ENCODE measurements at regions not wholly inside any gene's neighbourhood (a gene's known extent, or its start where the extent isn't known, plus 50 kb on each side); places are given as distances from the start of the nearest gene placed in this dataset.

DNA sequence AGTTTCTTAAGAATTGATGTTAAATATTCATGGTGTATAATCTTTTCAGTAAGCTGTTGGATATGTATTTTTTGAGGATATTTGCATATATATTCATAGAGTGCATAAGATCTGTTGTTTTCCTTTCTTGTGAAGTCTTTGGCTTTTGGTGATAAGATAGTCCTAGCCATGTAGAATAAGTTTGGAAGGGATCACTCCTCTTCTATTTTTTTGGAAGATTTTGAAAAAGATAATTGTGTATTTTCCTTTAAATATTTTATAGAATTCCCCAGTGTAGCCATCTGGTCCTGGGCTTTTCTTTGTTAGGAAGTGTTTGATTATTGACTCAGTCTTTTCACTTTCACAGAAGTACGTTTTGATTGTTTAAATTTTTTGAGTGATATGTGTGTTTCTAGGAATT is 318.8 kb upstream of the CDH10 start:
- DNase-seq = no peak
- ATAC-seq = no peak
- intact Hi-C loops (cut with DNase I) = no loop called here

DNA sequence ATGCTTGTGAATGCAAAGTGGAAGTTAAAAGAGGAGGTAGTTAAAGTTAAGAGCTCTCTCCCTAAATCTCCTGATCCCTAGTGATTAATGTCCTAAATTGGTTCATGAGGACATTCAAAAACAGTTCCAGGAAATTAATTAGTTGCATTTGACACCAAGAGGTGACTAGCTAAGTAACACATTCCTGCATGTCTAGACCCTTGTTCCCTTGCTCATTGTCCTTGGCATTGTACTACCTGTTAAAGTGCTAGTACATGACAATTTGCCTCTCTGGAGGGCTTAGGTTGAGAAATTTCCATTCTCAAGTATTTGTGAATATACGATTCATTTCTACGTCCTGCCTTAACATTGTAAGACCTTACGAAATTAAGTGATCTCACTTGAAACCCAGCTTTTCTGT is 278.6 kb upstream of the CDH10 start:
- ATAC-seq = no peak
- intact Hi-C loops (cut with DNase I) = no loop called here
- DNase-seq = no peak

DNA sequence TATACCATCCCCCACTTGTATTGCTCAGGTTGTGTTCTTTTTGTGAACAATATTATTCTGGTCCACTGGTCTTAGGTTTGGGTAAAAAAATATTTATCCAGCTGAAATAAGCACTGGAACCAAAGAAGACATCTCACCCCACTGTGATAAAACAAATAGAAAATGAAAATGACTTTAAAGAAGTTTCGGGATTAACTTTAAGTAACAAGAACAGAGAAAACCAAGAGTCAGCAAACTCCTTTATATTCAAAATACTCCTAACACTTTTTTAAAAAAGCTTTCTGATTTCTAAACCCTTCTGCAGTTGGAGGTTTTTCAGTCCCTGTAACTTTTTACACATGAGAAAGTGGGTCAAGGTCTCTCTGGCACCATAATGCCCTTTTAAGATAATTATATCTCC is 273.9 kb upstream of the CDH10 start:
- DNase-seq (no peak), ATAC-seq (no peak)
- intact Hi-C loops (cut with DNase I) = no loop called here

DNA sequence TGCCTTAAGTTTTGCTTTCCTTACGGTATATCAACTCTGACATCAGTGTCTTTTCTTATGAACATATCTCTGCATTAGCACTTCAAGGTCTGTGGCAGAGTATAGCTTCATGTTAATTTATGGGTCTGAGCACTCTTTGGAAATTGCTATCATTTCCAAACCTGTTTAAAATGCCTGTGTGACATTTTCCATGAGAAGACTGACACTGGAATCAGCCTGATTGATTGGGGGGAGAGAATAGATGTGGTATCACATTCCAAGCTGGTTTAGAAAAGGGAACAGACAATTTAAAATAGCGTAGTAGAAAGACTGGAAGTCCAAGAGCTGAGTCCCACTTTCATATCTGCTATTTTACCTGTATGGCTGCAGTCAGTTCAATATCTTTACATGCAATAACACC is 272.1 kb upstream of the CDH10 start:
- ATAC-seq (no peak), DNase-seq (no peak)
- intact Hi-C loops (cut with DNase I) = no loop called here

DNA sequence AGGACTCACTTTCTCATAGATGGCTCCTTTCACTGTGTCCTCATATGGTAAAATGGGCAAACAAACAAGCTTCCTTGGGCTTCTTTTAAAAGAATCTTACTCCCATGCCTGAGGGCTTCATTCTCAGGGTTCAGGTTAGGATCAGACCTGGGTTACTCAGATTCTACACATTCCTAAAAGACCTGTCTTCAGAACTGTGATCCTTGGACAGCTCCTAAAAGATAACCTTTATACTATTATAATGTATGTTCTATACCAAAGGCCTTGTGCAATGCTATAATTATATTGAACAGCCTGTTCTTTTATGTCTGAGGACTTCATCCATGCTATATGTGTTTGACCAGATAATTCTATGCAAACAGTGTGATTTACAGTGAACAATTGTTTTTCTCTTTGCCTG is 264.4 kb upstream of the CDH10 start:
- intact Hi-C loops (cut with DNase I) = no loop called here
- ATAC-seq = no peak
- no peak for DNase-seq

DNA sequence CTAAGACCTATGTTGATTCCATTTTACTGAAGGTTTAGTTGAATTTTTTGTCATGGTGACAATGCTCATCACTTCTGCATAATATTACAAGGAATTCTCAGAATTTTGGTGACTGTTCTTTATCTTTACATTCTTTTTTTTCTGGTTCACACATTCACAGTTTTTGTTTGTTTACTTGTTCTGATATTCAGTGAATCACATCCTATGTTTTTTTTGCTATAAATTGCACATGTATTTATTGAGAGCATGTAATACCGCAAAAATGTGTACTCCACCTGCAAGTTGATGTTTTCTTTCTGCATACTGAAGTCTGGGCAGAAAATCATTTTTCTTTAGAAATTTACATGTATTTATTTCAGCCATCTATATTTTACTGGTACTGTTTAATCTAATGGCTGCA is 261.9 kb upstream of the CDH10 start:
- intact Hi-C loops (cut with DNase I) = no loop called here

DNA sequence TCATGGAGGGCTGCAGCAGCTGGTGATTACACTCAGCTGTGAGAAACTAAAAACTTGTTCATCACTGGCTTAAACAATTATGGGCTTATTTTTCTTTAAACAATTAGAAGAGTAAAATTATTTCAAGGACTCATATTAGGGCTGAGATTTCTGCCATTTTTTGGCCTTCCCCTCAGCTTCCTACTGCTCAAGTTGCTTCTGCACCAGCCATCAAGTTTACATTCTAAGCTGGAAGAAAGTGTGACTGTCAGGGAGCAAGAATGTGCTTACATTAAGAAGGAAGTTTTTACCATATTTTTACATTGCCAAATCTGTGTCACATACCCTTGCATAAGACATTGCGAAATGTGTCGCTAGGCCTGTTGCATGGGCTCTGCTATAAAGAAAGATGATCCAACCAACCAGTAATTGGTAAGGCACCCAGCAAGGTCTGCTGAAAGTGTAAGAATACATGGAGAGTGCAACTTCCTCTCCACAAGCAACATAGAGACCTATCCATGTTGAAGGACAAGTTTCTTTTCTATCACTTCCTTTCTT is 260.3 kb upstream of the CDH10 start:
- intact Hi-C loops (cut with DNase I) = no loop called here
- no peak for DNase-seq
- no peak for ATAC-seq

More for the DNA sequence above, 261.9 kb upstream of the CDH10 start:
- DNase-seq = no peak
- ATAC-seq = no peak

DNA sequence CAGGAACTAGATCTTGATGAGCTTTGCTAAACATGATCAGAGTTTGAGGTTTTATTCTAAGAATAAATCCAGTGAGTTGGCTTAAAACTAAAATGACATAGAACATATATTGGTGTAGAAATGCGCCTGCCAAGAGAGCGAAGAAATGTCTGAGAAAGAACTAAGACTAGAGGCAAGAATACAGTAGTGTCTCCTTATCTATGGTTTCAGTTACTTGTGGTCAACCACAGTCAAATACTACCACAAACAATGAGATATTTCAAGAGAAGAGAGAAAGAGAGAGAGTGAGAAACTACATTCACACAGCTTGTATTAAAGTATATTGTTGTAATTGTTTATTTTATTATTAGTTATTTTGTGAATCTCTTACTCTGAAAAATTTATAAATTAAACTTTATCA is 254.4 kb upstream of the CDH10 start:
- ATAC-seq (no peak), DNase-seq (no peak)
- intact Hi-C loops (cut with DNase I) = no loop called here

DNA sequence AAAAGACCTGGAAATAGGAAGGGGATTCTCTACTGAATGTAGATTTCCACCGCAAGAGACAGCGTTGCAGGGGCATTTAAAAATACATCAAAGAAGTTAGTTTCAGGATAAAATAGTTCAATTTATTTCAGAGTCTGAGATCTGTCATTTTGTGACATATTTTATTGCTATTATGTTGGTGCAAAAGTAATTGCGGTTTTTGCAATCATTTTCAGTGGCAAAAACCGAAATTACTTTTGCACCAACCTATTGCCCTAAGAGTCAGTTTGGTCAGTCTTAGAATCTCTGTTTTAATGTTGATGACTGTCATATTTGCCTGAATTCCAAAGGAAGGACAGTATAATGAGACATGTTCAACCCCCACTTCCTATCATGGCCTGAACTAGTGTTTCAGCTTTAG is 219.5 kb upstream of the CDH10 start:
- DNase-seq = no peak
- no peak for ATAC-seq
- intact Hi-C loops (cut with DNase I) = no loop called here

DNA sequence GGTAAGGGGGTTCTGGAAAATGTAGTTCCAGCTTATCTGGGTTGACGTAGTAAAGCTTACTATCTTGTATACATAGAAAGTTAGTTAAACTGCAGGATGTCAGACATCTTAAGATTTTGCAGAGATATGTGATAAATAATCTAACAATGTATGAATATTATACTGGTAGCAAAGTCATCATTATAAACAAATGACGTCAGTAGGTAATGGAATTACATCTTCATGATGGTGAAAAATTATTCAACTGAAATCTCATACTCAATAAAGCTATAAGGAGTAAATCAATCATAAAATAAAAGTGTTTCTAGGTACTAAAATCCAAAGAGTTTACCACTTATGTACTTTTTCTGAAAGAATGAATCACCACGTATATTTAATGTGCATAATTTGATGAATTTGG is 217.3 kb upstream of the CDH10 start:
- DNase-seq (no peak), ATAC-seq (no peak)
- intact Hi-C loops (cut with DNase I) = no loop called here

DNA sequence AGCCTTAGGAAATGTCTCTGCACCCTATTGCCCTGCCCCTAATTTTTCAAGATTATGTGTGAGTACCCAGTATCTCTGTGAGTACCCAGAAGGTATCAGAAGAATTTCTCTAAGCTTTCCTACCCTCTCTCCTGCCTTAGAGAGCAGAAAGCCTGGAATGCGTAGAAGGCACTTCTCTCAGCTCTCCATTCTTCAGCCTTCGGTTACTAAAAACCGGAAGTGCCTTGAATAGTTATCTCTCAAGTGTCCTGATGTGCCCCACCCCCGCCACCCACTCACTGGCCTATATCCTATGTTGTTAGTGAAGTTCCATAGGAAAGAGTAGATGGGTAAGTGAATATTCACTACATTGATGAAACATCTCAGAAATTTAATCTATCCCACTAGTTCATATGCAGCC is 210.7 kb upstream of the CDH10 start:
- ATAC-seq (no peak), DNase-seq (no peak)
- intact Hi-C loops (cut with DNase I) = no loop called here

DNA sequence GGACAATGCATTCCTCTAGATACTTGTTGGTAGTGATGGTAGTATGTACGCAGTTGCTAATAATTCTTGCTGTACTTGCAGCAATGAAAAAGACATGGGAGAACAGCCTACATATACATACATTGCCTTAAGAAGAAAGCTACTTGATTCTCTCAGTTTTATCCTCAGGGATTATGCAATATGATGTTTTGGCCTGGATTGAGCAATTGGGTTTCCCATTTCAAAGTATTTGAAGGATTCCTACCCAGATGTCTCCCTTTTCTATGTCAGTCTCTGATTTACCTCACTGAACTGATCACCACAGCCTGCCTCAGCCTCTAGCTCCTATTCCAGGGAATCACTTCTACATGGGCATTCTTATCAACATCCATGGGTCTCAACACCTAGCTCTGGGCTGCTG is 210.1 kb upstream of the CDH10 start:
- DNase-seq = no peak
- no peak for ATAC-seq
- intact Hi-C loops (cut with DNase I) = no loop called here

DNA sequence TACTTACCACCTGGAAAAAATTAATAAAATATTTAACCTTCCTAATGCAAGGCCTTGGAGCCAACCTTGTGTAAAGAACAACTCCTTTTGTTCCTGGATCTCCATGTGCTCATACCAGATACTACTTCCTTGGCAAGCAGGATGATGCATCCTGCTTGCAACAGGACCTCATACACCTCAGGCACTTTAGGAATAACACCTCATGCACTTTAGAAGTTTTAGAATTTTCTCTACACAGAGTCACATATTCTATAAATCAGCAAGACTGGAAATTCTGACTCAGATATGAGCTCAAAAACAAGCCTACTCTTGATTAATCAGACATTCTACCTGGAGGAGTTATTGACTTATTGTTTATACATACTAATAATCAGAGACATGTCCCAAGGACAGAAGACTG is 209.6 kb upstream of the CDH10 start:
- ATAC-seq = no peak

DNA sequence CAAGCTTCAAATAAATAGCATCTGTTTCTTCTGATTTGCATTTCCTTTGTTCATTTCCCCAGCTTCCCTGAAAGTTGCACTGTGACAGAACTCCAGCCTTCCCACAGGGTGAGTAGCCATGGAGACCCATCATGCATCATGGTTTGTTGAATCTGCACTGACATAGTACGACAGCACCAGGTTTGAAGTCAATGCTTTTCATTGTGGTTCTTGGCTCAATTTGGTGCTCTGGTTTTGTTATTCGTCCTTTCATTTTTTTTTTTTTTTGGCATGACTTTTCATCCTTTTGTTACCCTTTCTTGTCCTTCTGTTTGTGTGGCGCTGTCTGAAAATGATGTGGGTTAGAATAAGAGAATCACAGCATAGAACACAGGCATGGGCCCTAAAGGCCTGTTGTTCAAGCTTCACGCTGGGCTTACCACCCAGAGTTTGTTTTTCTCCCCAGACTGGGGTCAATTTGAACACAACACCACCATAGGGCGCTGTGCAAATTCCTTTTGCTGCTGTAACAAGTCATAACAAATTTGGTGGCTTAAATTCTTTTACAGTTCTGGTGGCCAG is 206.2 kb upstream of the CDH10 start:
- intact Hi-C loops (cut with DNase I) = no loop called here
- ATAC-seq (no peak), DNase-seq (no peak)

More for the DNA sequence above, 209.6 kb upstream of the CDH10 start:
- intact Hi-C loops (cut with DNase I) = no loop called here
- DNase-seq = no peak

DNA sequence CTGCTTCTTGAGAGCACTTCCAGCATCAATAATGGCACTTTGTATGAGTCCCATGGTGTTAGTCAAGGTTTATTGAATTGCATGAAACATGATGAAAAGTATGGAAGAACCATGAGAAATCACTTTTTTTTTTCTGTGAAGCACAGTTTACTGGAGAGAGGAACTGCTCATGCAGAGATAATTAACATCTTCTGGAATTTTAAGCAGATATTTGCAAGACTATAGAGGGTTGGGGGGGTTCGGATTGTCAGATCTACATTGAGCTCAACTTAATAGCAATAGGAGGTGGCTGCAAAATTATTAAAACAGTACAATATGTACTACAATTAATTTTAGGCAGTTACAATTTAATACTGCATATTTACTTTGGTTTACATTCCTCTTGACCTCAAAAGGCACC is 204.4 kb upstream of the CDH10 start:
- ATAC-seq (no peak), DNase-seq (no peak)
- intact Hi-C loops (cut with DNase I) = no loop called here

DNA sequence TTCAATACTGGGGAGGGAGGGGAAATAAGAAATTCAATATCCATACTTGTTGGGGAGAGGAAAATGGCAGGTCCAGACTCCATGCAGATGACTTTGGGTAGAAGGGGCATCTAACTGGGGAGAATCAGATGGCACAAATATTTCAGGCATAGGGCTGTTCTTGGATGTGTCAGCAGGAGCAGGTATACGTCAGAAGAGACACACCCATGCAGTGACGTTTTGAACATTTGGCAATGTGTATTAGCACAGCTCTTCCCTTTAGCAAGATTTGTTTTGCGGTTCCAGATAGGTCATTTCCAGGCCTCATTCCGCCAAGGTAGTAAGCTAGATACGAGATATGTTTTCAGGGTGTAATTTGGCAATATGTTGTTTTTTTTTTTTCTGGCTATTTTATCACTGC is 187.2 kb upstream of the CDH10 start:
- ATAC-seq (no peak), DNase-seq (no peak)
- intact Hi-C loops (cut with DNase I) = no loop called here

DNA sequence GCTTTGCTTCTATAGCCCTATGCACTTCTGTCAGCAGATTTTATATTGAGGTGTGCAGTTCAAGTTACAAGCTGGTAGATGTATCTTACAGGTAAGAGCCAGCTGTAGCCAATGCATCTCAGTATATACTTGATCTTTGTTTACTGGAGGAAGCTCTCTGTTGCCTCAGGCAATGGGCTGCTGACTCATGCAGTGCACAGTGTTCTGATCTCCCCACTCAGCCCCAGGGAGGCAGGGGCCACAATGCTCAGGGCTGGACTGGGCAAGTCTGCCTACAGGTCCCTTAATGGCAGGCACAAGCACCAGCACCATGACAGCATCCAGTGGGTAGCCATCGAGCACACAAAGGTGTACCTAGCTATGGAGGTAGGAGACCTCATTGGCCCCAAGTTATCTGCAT is 178.8 kb upstream of the CDH10 start:
- DNase-seq = no peak
- ATAC-seq = no peak
- intact Hi-C loops (cut with DNase I) = no loop called here

DNA sequence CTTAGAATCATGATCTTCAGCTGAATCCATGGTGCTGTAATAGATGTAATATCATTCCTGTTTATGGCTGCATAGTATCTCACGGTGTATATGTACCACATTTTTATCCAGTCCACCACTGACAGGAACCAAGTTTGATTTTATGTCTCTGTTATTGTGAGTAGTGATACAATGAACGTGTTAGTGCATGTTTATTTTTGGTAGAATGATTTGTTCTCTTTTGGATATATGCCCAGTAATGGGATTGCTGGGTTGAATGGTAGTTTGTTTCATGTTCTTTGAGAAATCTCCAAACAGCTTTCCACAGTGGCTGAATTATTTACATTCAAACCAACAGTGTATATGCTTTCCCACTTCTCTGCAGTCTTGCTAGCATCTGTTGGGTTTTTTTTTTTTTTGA is 175.1 kb upstream of the CDH10 start:
- DNase-seq = no peak
- ATAC-seq = no peak
- intact Hi-C loops (cut with DNase I) = no loop called here

DNA sequence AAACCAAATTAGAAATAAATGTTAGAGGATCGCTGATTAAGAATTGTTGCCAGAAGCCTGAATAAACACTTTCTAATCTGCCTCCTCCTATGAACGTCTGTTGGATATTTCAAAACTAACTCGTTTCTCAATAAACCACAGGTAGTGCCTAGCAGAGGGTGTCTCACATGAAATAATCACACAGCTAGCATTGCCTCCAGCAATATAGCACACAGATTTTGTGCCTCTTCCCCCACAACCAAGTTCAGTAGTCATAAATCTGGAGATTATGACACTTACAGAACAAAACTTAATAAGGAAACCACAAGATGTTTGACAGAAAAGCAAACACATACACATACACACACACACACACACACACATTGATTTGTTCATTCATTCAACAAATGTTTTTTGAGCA is 173.2 kb upstream of the CDH10 start:
- ATAC-seq = no peak
- DNase-seq = no peak
- intact Hi-C loops (cut with DNase I) = no loop called here

DNA sequence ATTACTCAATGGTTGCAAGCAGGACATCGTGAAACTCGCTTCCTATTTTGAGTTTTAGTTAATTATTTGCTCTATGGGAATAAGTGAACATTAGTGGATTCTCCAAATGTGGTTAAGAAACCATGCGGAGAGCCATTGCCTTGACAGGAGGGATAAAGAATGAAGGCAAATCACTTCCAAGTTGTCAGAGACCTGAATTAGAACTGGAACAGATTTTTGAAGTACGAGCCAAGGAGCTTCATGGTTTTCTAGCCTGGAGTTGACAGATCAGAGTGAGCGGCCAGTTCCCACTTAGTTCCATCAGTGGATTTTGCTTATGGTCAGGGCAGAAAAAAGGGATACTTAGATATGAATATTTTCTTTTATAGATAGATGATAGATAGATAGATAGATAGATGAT is 171.4 kb upstream of the CDH10 start:
- ATAC-seq = no peak

DNA sequence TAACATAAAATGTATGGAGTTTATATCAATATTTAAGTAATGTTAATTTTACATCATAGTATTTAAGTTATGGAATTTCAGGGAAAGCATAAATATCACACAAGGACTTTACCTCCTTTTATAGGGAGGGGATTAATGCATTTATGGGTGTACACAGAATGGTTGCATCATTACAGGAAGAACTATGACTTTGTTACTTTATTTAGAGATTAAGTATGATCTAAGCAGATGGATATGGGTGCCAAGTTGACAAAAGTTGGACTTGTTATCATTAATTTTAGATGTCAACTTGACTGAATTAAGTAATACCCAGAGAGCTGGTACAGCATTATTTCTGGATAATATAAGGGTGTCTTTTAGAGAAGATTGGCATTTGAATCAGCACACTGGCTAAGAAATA is 160.5 kb upstream of the CDH10 start:
- ATAC-seq (no peak), DNase-seq (no peak)
- intact Hi-C loops (cut with DNase I) = no loop called here

More for the DNA sequence above, 171.4 kb upstream of the CDH10 start:
- no peak for DNase-seq
- intact Hi-C loops (cut with DNase I) = no loop called here

DNA sequence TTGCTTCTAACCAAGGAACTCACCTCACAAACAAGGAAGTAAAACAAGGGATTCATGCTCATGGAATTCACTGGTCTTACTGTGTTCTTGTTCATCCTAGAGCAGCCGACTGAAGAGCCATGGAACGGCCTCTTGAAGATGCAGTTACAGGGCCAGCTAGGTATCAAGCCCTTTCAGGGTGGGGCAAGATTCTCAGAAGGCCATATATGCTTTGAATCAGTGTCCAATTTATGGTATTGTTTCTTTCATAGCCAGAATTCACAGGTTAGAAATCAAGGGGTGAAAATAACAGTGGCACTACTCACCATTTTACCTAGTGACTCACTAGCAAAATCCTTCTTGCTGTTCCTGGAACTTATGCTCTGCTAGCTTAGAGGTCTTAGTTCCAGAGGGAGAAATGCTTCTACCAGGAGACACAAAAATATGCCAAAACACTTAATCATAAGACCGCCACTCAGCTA is 159.5 kb upstream of the CDH10 start:
- intact Hi-C loops (cut with DNase I) = no loop called here

More for the DNA sequence above, 159.5 kb upstream of the CDH10 start:
- no peak for ATAC-seq
- no peak for DNase-seq
